ENCODE measurements at regions not wholly inside any gene's neighbourhood (a gene's known extent, or its start where the extent isn't known, plus 50 kb on each side); places are given as distances from the start of the nearest gene placed in this dataset.

DNA sequence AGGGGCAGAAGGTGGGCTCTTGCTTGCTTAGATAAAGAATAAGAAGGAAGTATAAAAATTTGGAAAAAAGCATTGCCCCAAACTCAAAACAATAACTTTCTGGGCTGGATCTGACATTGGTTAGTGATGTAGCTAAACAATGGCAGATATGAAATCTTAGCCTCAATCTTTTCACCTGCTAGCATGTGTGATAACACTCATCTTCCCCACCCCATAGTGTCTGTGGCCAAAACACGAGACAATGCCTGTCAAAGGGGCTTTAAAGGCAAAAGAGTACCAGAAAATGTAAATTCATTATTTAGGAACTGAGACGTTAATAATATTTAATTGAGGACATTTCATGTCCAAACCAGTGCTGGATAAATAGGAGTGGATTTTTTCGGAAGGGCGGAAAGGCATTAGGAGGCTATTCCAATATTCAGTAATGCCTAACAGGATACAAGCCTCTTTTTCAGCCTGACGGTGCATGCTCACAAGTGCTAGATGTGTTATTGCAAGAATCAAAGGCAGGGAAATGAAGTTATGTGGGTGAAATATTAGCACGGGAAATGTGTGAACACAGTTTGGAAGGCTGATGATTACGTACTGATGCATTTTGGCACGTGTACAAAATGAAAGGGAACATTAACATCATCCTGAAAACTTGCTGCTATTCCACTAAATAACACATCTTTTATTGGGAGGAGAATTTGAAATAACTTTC, 395.7 kb downstream of the GALR1 start:
- TF ChIP-seq POLR2A (IDR thresholded peaks at IDR 0.05; ENCODE audit: low read depth, low read length) (no peak), TAF1 (IDR thresholded peaks at IDR 0.05; ENCODE audit: borderline replicate concordance, low read depth, low read length) (no peak)

Measured in GM12892 (cell line).